ENCODE measurements at regions not wholly inside any gene's neighbourhood (a gene's known extent, or its start where the extent isn't known, plus 50 kb on each side); places are given as distances from the start of the nearest gene placed in this dataset.

- no peak for DNase-seq (ENCODE audit: low read depth in 2 of 3, low spot score in 2 of 3)
Observed at GRCh38 chr14:101233391-101233790, 327.9 kb upstream of the DIO3 start.

- DNase-seq (ENCODE audit: low read depth in 2 of 3, low spot score in 2 of 3): peak in 1 of 3 donors; percentile 33
Observed at GRCh38 chr14:101233808-101234207, 327.5 kb upstream of the DIO3 start.

DNA sequence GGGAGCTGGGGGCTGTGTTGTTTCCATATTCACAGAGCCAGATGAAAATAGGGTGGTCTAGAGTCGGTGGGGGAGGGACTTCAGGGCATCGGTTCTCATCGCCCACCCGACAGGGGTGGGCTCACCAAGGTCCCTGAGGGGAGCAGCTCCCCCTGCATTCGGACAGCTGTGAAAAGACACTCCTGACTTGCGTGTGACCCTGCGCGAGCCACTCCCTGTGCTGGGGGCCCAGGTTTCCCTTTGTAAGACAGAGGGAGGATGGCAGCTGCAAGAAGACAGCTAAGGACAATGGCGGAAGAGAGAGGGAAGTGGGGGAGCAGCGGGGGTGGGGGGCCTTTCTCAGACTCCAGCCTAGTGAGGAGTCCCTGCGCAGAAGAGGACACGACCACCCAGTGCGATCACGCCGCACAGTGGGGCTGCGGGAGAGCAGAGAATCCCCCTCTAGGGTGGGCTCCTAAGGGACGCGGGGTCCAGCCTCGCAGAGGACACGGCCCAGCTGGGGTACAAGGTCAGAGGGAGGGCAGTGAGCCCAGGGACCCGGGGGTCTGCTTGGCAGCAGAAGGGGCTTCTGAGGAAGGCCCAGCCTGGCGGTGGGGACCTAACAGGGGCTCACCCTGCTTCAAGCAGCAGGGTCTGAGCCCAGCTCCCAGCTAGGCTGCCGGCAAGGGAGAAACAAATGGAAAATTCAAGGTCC is 326.9 kb upstream of the DIO3 start:
- DNase-seq (ENCODE audit: low read depth in 2 of 3, low spot score in 2 of 3): no peak

- DNase-seq (ENCODE audit: low read depth in 2 of 3, low spot score in 2 of 3): no peak
Observed at GRCh38 chr14:101234999-101235334, 326.3 kb upstream of the DIO3 start.

GRCh38 chr14:101235335-101236103 is 325.8 kb upstream of the DIO3 start:
- peak in 2 of 3 donors; percentile 36 to 61 for DNase-seq (ENCODE audit: low read depth in 2 of 3, low spot score in 2 of 3)

GRCh38 chr14:101236496-101237251 is 324.6 kb upstream of the DIO3 start:
- DNase-seq (ENCODE audit: low read depth in 2 of 3, low spot score in 2 of 3): no peak

DNA sequence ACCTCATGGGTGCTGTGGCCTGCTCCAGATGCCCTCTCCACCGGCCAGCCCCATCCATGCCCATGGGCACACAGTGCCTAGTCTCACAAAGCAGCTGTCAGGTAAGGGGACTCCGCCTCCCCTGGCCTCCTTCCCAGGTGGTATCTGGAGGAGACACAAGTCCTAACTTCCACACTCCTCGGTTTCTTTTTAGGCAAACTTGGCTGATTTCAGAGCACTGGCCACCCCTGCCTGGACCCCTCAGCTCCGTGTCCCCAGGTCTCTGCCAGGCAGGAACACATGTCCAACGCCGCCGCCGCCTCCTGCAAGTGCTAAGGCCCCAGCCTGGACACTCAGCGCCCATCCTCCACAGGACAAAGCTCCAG is 324.1 kb upstream of the DIO3 start:
- DNase-seq (ENCODE audit: low read depth in 2 of 3, low spot score in 2 of 3): no peak

- DNase-seq (ENCODE audit: low read depth in 2 of 3, low spot score in 2 of 3): no peak
Observed at GRCh38 chr14:101239065-101239464, 322.2 kb upstream of the DIO3 start.

GRCh38 chr14:101241147-101241546 is 320.1 kb upstream of the DIO3 start:
- DNase-seq (ENCODE audit: low read depth in 2 of 3, low spot score in 2 of 3): no peak

DNA sequence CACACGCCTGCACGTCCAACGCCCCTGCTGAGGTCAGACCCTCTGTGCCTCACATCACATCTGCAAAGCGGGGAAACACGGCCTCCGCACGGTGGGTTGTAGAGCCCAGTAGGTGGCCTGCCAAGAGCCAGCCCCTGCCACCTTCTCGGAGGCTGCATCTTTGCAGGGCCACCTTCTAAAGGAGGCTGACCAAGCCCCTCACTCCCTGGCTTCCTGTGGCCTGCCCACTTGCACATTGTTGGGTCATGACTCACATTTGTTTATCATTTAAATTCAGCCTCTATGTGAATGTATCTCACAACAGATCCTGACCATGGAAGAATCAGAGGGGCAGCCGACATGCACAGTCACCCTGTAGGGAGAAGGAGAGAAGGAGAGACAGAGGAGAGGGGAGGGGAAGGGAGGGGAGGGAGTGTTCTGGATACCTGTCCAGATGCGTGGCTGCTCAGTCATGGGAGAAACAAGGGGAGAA is 319.5 kb upstream of the DIO3 start:
- DNase-seq (ENCODE audit: low read depth in 2 of 3, low spot score in 2 of 3): no peak

DNA sequence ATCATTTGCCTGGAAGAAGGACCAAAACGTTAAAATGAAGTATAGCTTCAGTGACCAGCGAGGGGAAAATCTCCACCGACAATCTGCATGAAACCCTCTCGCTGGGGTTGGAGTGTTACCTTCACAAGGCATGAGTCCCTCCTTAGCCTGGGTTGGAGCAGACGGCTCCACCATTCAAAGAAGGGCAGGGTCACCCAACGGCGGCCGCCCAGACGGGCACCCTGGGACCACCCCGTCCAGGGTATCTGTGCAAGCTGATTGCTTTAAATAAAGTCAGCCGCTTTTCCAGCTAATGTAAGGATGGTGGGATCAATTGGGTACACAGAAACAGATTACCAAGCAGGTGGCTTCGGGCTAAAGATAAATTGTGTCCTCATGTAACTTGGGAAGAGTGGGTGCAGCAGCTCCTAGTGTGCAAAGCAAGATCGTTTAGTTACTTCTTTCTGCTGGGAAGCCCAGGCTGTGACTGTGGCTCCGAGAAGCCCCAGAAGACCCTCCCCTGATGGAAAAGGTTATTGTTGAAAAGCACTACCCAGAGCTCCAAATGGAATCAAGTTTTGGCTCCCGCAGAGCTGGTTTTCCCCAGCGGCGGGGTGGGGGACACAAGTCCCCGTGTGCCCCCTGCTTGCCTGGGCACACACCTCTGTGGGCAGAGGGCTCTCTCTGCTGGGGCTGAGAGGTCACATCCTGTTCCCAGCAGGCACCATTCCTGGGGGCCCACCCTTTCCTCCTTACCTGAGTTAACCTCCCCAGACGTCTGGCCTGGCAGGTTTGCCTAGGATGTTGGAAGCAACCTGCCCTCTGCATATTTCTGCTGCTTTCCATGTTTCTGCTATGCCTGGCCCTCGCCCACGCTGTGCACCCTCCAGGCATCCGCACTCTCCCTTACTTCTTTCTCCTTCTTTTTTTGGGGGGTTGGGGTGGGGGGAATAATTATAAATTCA is 318.6 kb upstream of the DIO3 start:
- no peak for DNase-seq (ENCODE audit: low read depth in 2 of 3, low spot score in 2 of 3)

GRCh38 chr14:101243587-101244338 is 317.5 kb upstream of the DIO3 start:
- no peak for DNase-seq (ENCODE audit: low read depth in 2 of 3, low spot score in 2 of 3)

- no peak for DNase-seq (ENCODE audit: low read depth in 2 of 3, low spot score in 2 of 3)
Observed at GRCh38 chr14:101246894-101247841, 314.1 kb upstream of the DIO3 start.

- DNase-seq (ENCODE audit: low read depth in 2 of 3, low spot score in 2 of 3): no peak
Observed at GRCh38 chr14:101247842-101248725, 313.2 kb upstream of the DIO3 start.

GRCh38 chr14:101248840-101249675 is 312.2 kb upstream of the DIO3 start:
- no peak for DNase-seq (ENCODE audit: low read depth in 2 of 3, low spot score in 2 of 3)

- DNase-seq (ENCODE audit: low read depth in 2 of 3, low spot score in 2 of 3): no peak
Observed at GRCh38 chr14:101249676-101250036, 311.6 kb upstream of the DIO3 start.
